T-helper 2 cell treated with Interferon-gamma antibody and Interleukin-4, amounts not matched to agents 100 ng/mL and 5 ng/mL, for 36 hours (primary cell): ENCODE measurements at regions not wholly inside any gene's neighbourhood (a gene's known extent, or its start where the extent isn't known, plus 50 kb on each side); places are given as distances from the start of the nearest gene placed in this dataset.
"Not testable (repeated sequence)": the region's sequence is repeated elsewhere in the genome, so short reads cannot be mapped to it uniquely, and the experiment has no call there.

Experiments used
- intact Hi-C: fragments of 100-400 bp; cut with micrococcal nuclease; formaldehyde crosslinking; loops from one replicate; pipeline ENCODE4 v1.15.1; 2023

GRCh38 chr5:39534690-39535089 is 109.9 kb upstream of the DAB2 start:
- intact Hi-C loops: no loop called here

GRCh38 chr5:39533749-39534148 is 109.0 kb upstream of the DAB2 start:
- intact Hi-C loops: no loop called here

GRCh38 chr5:39532511-39532910 is 107.7 kb upstream of the DAB2 start:
- intact Hi-C loops: no loop called here

GRCh38 chr5:39531306-39531705 is 106.5 kb upstream of the DAB2 start:
- intact Hi-C loops: no loop called here

GRCh38 chr5:39526914-39527477 is 102.2 kb upstream of the DAB2 start:
- intact Hi-C loops: no loop called here

GRCh38 chr5:39525781-39526180 is 101.0 kb upstream of the DAB2 start:
- intact Hi-C loops: not testable (repeated sequence)

- intact Hi-C loops: no loop called here
Measured at GRCh38 chr5:39525271-39525670, 100.5 kb upstream of the DAB2 start.

- intact Hi-C loops: no loop called here
Measured at GRCh38 chr5:39523821-39524220, 99.0 kb upstream of the DAB2 start.

GRCh38 chr5:39521940-39522590 is 97.3 kb upstream of the DAB2 start:
- intact Hi-C loops: no loop called here

GRCh38 chr5:39521098-39521860 is 96.5 kb upstream of the DAB2 start:
- intact Hi-C loops: no loop called here

- intact Hi-C loops: no loop called here
Measured at GRCh38 chr5:39520232-39520572, 95.4 kb upstream of the DAB2 start.

GRCh38 chr5:39519566-39520231 is 94.9 kb upstream of the DAB2 start:
- intact Hi-C loops: no loop called here

GRCh38 chr5:39519079-39519478 is 94.3 kb upstream of the DAB2 start:
- intact Hi-C loops: no loop called here

GRCh38 chr5:39518516-39518915 is 93.7 kb upstream of the DAB2 start:
- intact Hi-C loops: no loop called here

- intact Hi-C loops: no loop called here
Measured at GRCh38 chr5:39517800-39518199, 93.0 kb upstream of the DAB2 start.

- intact Hi-C loops: no loop called here
Measured at GRCh38 chr5:39515881-39516280, 91.1 kb upstream of the DAB2 start.

GRCh38 chr5:39513236-39513635 is 88.5 kb upstream of the DAB2 start:
- intact Hi-C loops: no loop called here

- intact Hi-C loops: no loop called here
Measured at GRCh38 chr5:39506211-39506610, 81.4 kb upstream of the DAB2 start.

- intact Hi-C loops: no loop called here
Measured at GRCh38 chr5:39505791-39506190, 81.0 kb upstream of the DAB2 start.

GRCh38 chr5:39505363-39505762 is 80.6 kb upstream of the DAB2 start:
- intact Hi-C loops: no loop called here

- intact Hi-C loops: no loop called here
Measured at GRCh38 chr5:39503155-39503554, 78.4 kb upstream of the DAB2 start.

GRCh38 chr5:39502704-39503103 is 77.9 kb upstream of the DAB2 start:
- intact Hi-C loops: no loop called here
